Mesenchymal stem cell (in vitro differentiated cells and primary cell): ENCODE measurements at regions not wholly inside any gene's neighbourhood (a gene's known extent, or its start where the extent isn't known, plus 50 kb on each side); places are given as distances from the start of the nearest gene placed in this dataset.

ENCODE experiments used
- DNase-seq: peaks from one replicate; pipeline ENCODE4 v3.0.0-alpha.2; 2013
- H2AFZ ChIP-seq: one replicate; pipeline ENCODE4 v1.6.1; 2013; ENCODE audit warnings: low read depth, mild to moderate bottlenecking, control low read depth, inconsistent platforms, low read length, moderate library complexity
- H2AK5ac ChIP-seq: 2 replicates; pipeline ENCODE4 v1.6.1; 2013; ENCODE audit warnings: low read length, moderate library complexity, mild to moderate bottlenecking, inconsistent platforms; ENCODE audit not compliant: severe bottlenecking
- H2BK120ac ChIP-seq: one replicate; pipeline ENCODE4 v1.6.1; 2013; ENCODE audit warnings: low read depth, mild to moderate bottlenecking, inconsistent platforms, low read length, moderate library complexity
- H2BK12ac ChIP-seq, 2 experiments: one replicate each; pipeline ENCODE4 v1.6.1; 2013; ENCODE audit warnings: inconsistent platforms in 2 of 2, low read length in 2 of 2, mild to moderate bottlenecking in 2 of 2, moderate library complexity in 2 of 2, control low read depth in 1 of 2
- H2BK15ac ChIP-seq: one replicate; pipeline ENCODE4 v1.6.1; 2013; ENCODE audit warnings: mild to moderate bottlenecking, low read depth, inconsistent platforms; ENCODE audit not compliant: poor library complexity, severe bottlenecking
- H2BK5ac ChIP-seq: 2 replicates; pipeline ENCODE4 v1.6.1; 2013; ENCODE audit warnings: low read depth, mild to moderate bottlenecking, low read length, control low read depth, inconsistent platforms; ENCODE audit not compliant: poor library complexity, severe bottlenecking
- H3K14ac ChIP-seq, 2 experiments: one replicate each; pipeline ENCODE4 v1.6.1; 2013; ENCODE audit warnings: inconsistent platforms in 2 of 2, low read length in 2 of 2, control low read depth in 1 of 2, mild to moderate bottlenecking in 1 of 2, moderate library complexity in 1 of 2
- H3K18ac ChIP-seq, 2 experiments: one replicate each; pipeline ENCODE4 v1.6.1; 2013; ENCODE audit warnings: inconsistent platforms in 2 of 2, low read length in 2 of 2, control low read depth in 1 of 2, low read depth in 1 of 2, mild to moderate bottlenecking in 1 of 2
- H3K23ac ChIP-seq, 2 experiments: one replicate each; pipeline ENCODE4 v1.6.1; 2013; ENCODE audit warnings: inconsistent platforms in 2 of 2, low read length in 2 of 2, mild to moderate bottlenecking in 2 of 2, moderate library complexity in 2 of 2, control low read depth in 1 of 2
- H3K27ac ChIP-seq: 2 replicates; pipeline ENCODE4 v1.5.1; 2013; ENCODE audit warnings: mild to moderate bottlenecking, moderate library complexity, low read length, control low read depth, inconsistent platforms; ENCODE audit not compliant: poor library complexity, severe bottlenecking
- H3K27me3 ChIP-seq, 2 experiments: 2 replicates each; pipeline versions ENCODE4 v1.6.1 to v1.7.0; 2013; ENCODE audit warnings: low read length in 2 of 2, mild to moderate bottlenecking in 2 of 2, moderate library complexity in 2 of 2, control low read depth in 1 of 2, inconsistent platforms in 1 of 2; ENCODE audit not compliant: control insufficient read depth in 1 of 2, insufficient read depth in 1 of 2
- H3K36me3 ChIP-seq, 2 experiments: 2 replicates each; pipeline versions ENCODE4 v1.6.1 to v1.7.0; 2013; ENCODE audit warnings: low read length in 2 of 2, control low read depth in 1 of 2, inconsistent platforms in 1 of 2, low read depth in 1 of 2, mild to moderate bottlenecking in 1 of 2; ENCODE audit not compliant: insufficient read depth in 2 of 2, control insufficient read depth in 1 of 2
- H3K4ac ChIP-seq, 2 experiments: one replicate each; pipeline ENCODE4 v1.6.1; 2013; ENCODE audit warnings: inconsistent platforms in 2 of 2, low read length in 2 of 2, mild to moderate bottlenecking in 2 of 2, moderate library complexity in 2 of 2, control low read depth in 1 of 2, low read depth in 1 of 2
- H3K4me1 ChIP-seq: 2 replicates; pipeline ENCODE4 v1.6.1; 2013; ENCODE audit warnings: low read depth, low read length, control low read depth; ENCODE audit not compliant: control insufficient read depth, insufficient read depth
- H3K4me2 ChIP-seq: 2 replicates; pipeline ENCODE4 v1.6.1; 2013; ENCODE audit warnings: low read length, mild to moderate bottlenecking, inconsistent platforms; ENCODE audit not compliant: poor library complexity, severe bottlenecking
- H3K4me3 ChIP-seq, 2 experiments: 2 replicates each; pipeline versions ENCODE4 v1.5.1 to v1.7.0; 2013; ENCODE audit warnings: low read length in 2 of 2, mild to moderate bottlenecking in 2 of 2, control low read depth in 1 of 2, low read depth in 1 of 2; ENCODE audit not compliant: insufficient read depth in 1 of 2
- H3K79me1 ChIP-seq: replicated peaks from 2 replicates; pipeline ENCODE4 v1.6.1; 2013; ENCODE audit warnings: mild to moderate bottlenecking, control low read depth, low read length, inconsistent platforms; ENCODE audit not compliant: poor library complexity, severe bottlenecking
- H3K9ac ChIP-seq: 2 replicates; pipeline ENCODE4 v1.7.0; 2013; ENCODE audit warnings: mild to moderate bottlenecking, low read length, moderate library complexity
- H3K9me3 ChIP-seq: 2 replicates; pipeline ENCODE4 v1.7.0; 2013; ENCODE audit warnings: mild to moderate bottlenecking, low read length; ENCODE audit not compliant: control insufficient read depth
- H4K8ac ChIP-seq: one replicate; pipeline ENCODE4 v1.6.1; 2013; ENCODE audit warnings: inconsistent platforms, mild to moderate bottlenecking, low read length, moderate library complexity
- H4K91ac ChIP-seq: one replicate; pipeline ENCODE4 v1.6.1; 2013; ENCODE audit warnings: mild to moderate bottlenecking, low read length, inconsistent platforms
- WGBS: methylation state at CpG from one replicate; pipeline ENCODE4 v1.1.7; 2013; ENCODE audit warnings: mixed read lengths; 5-methylcytosine and 5-hydroxymethylcytosine counted together

DNA sequence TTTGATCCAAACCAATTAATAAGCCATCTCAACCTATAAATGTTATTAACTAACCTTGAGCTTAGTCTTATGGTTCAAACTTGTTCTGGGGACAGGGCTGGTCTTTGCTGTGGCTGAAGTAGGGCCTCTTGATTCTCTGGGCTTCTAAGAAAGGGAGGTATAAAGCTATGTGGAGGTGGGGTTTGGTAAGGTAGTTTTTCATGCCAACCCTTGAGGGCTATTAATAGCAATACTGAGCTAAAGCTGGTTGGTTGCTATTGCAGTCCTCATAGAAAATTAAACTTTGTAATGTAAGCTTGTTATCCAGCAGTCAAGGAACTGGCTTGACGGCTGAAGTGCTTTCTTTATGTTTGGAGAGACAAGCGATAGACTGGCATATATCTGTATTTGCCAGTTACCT lies 112.1 kb downstream of the RND3 start:
- H2BK12ac ChIP-seq = no peak overlapping the region
- no peak overlapping the region for H3K9ac ChIP-seq
- no peak overlapping the region for H2AFZ ChIP-seq
- H2BK15ac ChIP-seq = no peak overlapping the region
- no peak overlapping the region for H4K91ac ChIP-seq
- no peak overlapping the region for H3K4me3 ChIP-seq
- H3K23ac ChIP-seq = no peak overlapping the region
- no peak overlapping the region for H3K4ac ChIP-seq
- H3K36me3 ChIP-seq = no peaks in the 10 kb centered on the region
- no peak overlapping the region for H2AK5ac ChIP-seq
- peaks cover 6% of the 10 kb centered on the region for H3K9me3 ChIP-seq
- H4K8ac ChIP-seq = no peak overlapping the region
- no peaks in the 10 kb centered on the region for H3K27me3 ChIP-seq
- H2BK120ac ChIP-seq = no peak overlapping the region
- no peaks in the 10 kb centered on the region for H3K79me1 ChIP-seq
- H3K27ac ChIP-seq = no peak overlapping the region
- no peak for DNase-seq
- 100% methylated on average over 2 of the region's 2 CpGs for WGBS
- no peak overlapping the region for H3K14ac ChIP-seq
- H3K18ac ChIP-seq = no peak overlapping the region
- H2BK5ac ChIP-seq = no peak overlapping the region
- H3K4me1 ChIP-seq = no peaks in the 10 kb centered on the region
- H3K4me2 ChIP-seq = no peak overlapping the region

DNA sequence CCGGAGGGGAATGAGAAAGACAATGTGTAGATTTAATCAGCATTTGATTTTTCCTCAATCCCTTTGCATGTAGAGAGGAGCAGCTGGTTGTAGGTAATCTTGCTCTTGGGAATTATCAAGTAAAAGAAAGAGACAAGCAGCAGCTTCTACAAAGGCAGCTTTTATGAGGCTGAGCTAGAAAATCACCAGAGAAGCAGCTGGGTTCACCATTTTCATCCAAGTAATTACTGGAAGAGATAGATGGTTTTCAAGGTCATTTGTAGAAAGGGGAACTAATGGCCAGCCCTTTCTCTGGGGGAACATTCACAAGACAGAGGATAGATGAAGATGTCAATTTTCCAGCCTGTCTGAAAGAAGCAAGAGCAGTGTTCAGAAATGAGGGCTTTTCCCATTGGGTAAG lies 113.0 kb downstream of the RND3 start:
- Histone ChIP-seq H3K79me1 (no peaks in the 10 kb centered on the region), H2AFZ (no peak overlapping the region), H4K8ac (no peak overlapping the region), H3K27ac (no peak overlapping the region), H3K4me2 (no peak overlapping the region), H3K4me1 (no peaks in the 10 kb centered on the region), H3K14ac (no peak overlapping the region), H2BK15ac (no peak overlapping the region), H2BK12ac (no peak overlapping the region), H3K27me3 (no peaks in the 10 kb centered on the region), H2BK120ac (no peak overlapping the region), H3K4me3 (no peak overlapping the region), H3K23ac (no peak overlapping the region), H4K91ac (no peak overlapping the region), H3K36me3 (no peaks in the 10 kb centered on the region), H3K9me3 (peaks cover 6% of the 10 kb centered on the region), H3K9ac (no peak overlapping the region), H2BK5ac (no peak overlapping the region), H2AK5ac (no peak overlapping the region), H3K18ac (no peak overlapping the region), H3K4ac (no peak overlapping the region)
- 92% methylated on average over 1 of the region's 1 CpG for WGBS
- DNase-seq = no peak

DNA sequence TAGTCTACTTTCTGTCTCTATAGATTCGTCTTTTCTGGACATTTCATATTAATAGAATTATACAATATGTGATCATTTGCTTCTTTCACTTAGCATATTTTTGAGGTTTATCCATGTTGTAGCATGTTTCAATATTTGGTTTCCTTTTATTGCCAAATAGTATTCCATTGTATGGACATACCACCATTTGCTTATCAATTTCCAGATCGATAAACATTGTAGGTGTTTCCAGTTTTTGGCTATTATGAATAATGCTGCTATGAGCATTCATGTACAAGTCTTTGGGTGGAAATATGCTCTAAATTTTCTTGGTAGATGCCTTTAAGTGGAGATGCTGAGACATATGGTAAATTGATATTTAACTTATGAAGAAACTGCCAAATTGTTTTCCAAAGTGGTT lies 114.1 kb downstream of the RND3 start:
- no peak overlapping the region for H2AK5ac ChIP-seq
- no peak overlapping the region for H3K4me3 ChIP-seq
- H3K27me3 ChIP-seq = no peaks in the 10 kb centered on the region
- H2BK120ac ChIP-seq = no peak overlapping the region
- no peak for DNase-seq
- no peak overlapping the region for H3K18ac ChIP-seq
- H3K9me3 ChIP-seq = peaks cover 6% of the 10 kb centered on the region
- no peak overlapping the region for H3K14ac ChIP-seq
- H3K36me3 ChIP-seq = no peaks in the 10 kb centered on the region
- 100% methylated on average over 1 of the region's 2 CpGs for WGBS
- no peak overlapping the region for H2BK12ac ChIP-seq
- no peak overlapping the region for H2BK5ac ChIP-seq
- H2AFZ ChIP-seq = no peak overlapping the region
- H3K27ac ChIP-seq = no peak overlapping the region
- no peak overlapping the region for H2BK15ac ChIP-seq
- no peak overlapping the region for H3K23ac ChIP-seq
- no peak overlapping the region for H4K8ac ChIP-seq
- no peak overlapping the region for H4K91ac ChIP-seq
- no peaks in the 10 kb centered on the region for H3K79me1 ChIP-seq
- no peak overlapping the region for H3K9ac ChIP-seq
- no peak overlapping the region for H3K4me2 ChIP-seq
- H3K4ac ChIP-seq = no peak overlapping the region
- no peaks in the 10 kb centered on the region for H3K4me1 ChIP-seq

DNA sequence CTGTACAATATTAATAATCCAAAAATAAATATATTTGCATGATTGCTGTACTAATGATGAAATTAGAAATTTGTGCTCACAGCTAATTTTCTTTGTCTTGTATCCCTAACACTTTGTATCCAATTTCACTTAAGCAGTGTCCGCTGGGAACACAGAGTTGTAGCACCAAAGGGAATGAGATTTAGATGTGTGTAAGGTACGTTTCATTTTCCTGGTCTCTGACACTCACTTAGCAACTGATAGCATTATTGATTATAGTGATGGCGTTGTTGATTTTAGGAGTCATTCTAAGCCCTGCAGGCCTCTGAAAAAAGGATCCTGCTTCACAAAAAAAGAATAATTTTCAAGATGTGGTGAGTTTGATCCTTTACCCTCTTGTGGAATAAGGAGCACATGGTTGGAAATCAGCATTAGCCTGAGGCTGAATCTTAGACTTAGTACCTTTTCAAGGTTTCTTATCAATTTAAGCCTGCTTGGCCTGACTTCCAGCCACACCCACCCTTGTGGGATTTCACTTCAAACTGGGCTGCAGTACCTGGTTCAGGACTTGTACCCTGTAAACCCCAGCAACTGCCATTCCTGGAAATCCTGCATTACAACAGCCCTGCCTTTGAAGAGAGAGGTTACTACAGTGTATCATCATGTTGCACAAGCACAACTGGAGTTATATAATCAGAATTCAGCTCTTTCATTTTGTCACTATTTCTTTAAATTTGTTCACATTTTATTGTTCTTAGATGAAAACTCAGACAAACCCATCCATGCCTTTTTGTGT lies 116.2 kb downstream of the RND3 start:
- no peak overlapping the region for H2BK15ac ChIP-seq
- H3K4me2 ChIP-seq = no peak overlapping the region
- H3K9ac ChIP-seq = no peak overlapping the region
- DNase-seq = no peak
- H3K4me1 ChIP-seq = no peaks in the 10 kb centered on the region
- H3K14ac ChIP-seq = no peak overlapping the region
- H3K27ac ChIP-seq = no peak overlapping the region
- H3K79me1 ChIP-seq = no peaks in the 10 kb centered on the region
- no peak overlapping the region for H3K4ac ChIP-seq
- H2AFZ ChIP-seq = no peak overlapping the region
- no peak overlapping the region for H4K91ac ChIP-seq
- peaks cover 6% of the 10 kb centered on the region for H3K9me3 ChIP-seq
- no peak overlapping the region for H2BK12ac ChIP-seq
- 89% methylated on average over 3 of the region's 3 CpGs for WGBS
- no peak overlapping the region for H2BK120ac ChIP-seq
- no peak overlapping the region for H3K4me3 ChIP-seq
- no peak overlapping the region for H3K18ac ChIP-seq
- H3K36me3 ChIP-seq = no peaks in the 10 kb centered on the region
- no peaks in the 10 kb centered on the region for H3K27me3 ChIP-seq
- no peak overlapping the region for H2BK5ac ChIP-seq
- no peak overlapping the region for H2AK5ac ChIP-seq
- no peak overlapping the region for H3K23ac ChIP-seq
- H4K8ac ChIP-seq = no peak overlapping the region
